ENCODE measurements at regions not wholly inside any gene's neighbourhood (a gene's known extent, or its start where the extent isn't known, plus 50 kb on each side); places are given as distances from the start of the nearest gene placed in this dataset.
A peak's percentile ranks its signal among the peaks of the same experiment; 100 is the strongest.
"Not testable (repeated sequence)": the region's sequence is repeated elsewhere in the genome, so short reads cannot be mapped to it uniquely, and the experiment has no call there.

DNA sequence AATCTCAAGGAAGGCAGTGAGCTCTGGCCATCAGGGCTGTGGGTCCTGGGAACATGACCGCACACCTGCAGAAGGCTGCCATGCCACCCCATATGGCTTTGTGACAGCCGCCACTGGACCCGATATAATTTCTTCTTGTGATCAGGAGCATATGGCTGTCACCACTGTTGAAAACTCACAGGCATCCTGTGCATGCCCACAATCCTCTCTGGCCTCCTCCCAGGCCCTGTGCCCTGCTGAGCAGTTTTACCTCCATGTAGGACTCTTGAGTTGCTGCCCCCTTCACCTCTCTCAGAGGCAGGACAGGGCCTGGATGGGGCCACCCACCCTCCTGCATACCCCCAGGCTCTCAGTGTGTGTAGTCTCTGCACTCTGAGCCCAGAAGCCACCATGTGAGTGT lies 391.9 kb upstream of the AKR1E2 start:
- TF ChIP-seq JUND (IDR thresholded peaks at IDR 0.05; ENCODE audit: low read depth) = no peak
- in situ Hi-C loops (cut with HindIII; ENCODE audit: low pct_unique_long_range_greater_than_20kb, low sequenced_read_pairs) = no loop called here
- no peak for DNase-seq (ENCODE audit: low read depth in 1 of 2, low spot score in 1 of 2)

DNA sequence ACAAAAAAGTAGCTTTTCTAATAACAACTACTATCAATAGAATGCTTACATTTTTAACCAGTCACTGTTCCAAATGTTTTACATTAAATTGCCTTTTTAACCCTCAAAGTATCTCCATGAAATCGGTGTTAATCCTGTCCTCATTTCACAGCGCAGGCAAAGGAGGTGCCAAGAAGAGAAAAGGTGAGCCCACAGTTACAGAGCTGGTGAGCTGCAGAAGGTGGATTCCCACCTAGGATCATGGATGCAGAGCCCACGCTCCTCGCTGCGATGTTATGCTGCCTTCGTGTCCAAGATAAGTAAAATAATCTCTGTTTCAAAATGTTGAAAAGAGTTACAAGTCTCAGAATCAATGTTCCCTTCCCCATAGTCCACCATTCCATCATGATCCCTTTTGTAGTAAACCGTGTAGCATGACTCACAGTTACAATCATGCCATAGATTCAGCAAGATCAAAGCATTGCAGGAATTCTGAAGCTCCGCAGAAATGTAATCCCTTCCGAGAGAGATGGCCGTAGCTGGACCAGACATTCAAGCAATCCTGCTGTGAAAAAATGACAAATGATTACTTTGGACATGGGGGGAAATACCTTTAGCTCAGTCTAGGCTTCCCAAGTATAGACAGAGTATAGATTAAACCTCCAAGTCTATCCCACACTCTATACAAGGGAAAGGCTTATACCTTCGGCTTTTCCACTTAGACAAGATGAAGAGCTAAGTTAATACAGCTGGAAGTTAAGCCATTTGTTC lies 394.7 kb upstream of the AKR1E2 start:
- in situ Hi-C loops (cut with HindIII; ENCODE audit: low pct_unique_long_range_greater_than_20kb, low sequenced_read_pairs) = no loop called here
- no peak for DNase-seq (ENCODE audit: low read depth in 1 of 2, low spot score in 1 of 2)

DNA sequence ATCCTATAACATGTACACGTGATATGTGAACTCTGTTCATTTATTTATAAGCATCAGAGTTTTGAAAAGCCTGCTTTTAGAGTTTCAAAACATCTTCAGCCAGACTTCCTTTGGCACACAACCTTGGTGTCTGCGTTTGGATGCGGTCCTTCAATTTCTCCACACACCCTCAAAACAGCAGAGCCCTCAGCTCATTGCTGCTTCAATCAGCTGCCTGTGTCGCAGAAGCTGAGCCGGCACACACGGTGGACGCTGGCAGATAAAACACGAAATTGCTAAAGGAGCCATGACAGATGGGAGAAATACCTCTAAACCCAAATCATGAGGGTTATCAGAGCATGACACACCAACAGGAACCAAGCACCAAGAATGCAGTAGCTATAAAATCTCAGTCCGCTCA lies 396.4 kb upstream of the AKR1E2 start:
- TF ChIP-seq JUND (IDR thresholded peaks at IDR 0.05; ENCODE audit: low read depth) = no peak
- DNase-seq (ENCODE audit: low read depth in 1 of 2, low spot score in 1 of 2) = no peak
- in situ Hi-C loops (cut with HindIII; ENCODE audit: low pct_unique_long_range_greater_than_20kb, low sequenced_read_pairs) = no loop called here

More for the DNA sequence above, 394.7 kb upstream of the AKR1E2 start:
- no peak for TF ChIP-seq JUND (IDR thresholded peaks at IDR 0.05; ENCODE audit: low read depth)

DNA sequence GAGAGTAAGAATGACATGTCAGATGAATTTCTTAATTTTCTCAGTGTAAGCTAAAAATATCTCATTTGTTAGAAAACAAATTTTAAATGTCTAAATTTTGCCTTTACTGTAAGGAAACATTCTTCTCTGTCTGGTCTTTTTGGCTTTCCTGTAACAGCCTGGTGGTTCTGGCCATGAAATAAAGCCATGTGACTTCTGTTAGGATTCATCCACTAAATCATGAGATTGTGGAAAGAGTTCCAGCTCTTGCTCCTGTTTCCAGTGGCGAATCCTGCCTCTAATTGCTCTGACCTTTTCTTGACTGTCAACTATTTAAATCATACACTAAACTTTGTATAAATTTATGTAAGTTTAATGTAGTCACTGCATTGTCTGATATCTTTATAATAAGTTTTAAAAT lies 398.5 kb upstream of the AKR1E2 start:
- DNase-seq (ENCODE audit: low read depth in 1 of 2, low spot score in 1 of 2) = no peak
- in situ Hi-C loops (cut with HindIII; ENCODE audit: low pct_unique_long_range_greater_than_20kb, low sequenced_read_pairs) = no loop called here
- no peak for TF ChIP-seq JUND (IDR thresholded peaks at IDR 0.05; ENCODE audit: low read depth)

DNA sequence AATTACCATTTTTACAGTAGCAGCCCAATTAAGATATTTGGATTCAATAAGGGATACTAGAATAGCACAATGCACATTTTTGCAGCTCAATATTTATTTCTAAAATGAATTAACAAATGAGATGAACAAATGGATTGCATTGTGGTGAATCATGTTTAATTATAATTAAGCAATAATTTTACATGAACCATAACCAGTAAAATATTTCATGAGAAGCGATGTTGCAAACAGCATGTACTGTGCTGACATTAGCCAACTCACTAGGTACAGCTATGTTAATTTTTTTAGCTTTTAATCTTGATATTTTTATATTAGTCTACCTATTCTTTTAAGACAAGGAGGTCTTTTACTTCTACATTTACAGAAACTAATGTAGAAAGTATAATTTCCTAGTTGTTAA lies 399.1 kb upstream of the AKR1E2 start:
- DNase-seq (ENCODE audit: low read depth in 1 of 2, low spot score in 1 of 2) = no peak
- no peak for TF ChIP-seq JUND (IDR thresholded peaks at IDR 0.05; ENCODE audit: low read depth)
- in situ Hi-C loops (cut with HindIII; ENCODE audit: low pct_unique_long_range_greater_than_20kb, low sequenced_read_pairs) = no loop called here

DNA sequence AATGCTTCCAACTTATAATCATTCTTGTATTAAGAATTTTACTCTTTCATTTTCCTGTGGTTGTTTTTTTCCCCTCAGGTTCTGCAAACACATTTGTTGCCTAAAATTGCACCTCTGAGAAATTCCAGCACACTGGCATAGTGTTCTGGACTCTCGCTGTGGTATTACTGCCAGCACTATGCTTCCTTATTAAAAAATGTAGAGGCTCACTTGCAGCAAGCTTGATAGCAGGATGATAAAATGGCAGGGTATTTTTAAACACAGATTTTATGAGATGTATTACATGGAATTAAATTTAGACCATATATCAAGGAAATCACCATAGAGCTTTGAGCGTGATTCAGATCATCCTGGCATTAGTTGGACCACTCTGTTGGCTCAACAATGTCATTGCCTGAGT lies 416.7 kb upstream of the AKR1E2 start:
- DNase-seq (ENCODE audit: low read depth in 1 of 2, low spot score in 1 of 2) = no peak
- TF ChIP-seq JUND (IDR thresholded peaks at IDR 0.05; ENCODE audit: low read depth) = no peak

DNA sequence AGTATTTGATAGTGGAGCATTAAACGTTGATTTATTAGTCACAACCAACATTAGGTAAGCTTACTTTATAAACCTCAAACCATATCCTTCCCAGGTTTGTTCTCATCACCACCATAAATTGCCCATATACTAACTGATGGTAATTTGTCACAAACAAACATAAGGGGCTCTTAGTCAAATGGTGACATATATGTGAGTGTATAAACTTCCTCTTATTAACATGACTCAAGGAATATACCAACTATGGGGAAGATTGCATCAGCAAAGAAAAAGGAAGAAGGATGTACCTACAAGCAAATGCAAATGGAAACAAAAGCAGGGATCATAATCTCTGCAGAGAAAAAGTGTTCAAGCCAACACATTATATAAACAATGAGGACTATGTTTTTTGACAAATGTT lies 418.2 kb upstream of the AKR1E2 start:
- DNase-seq (ENCODE audit: low read depth in 1 of 2, low spot score in 1 of 2) = peak; percentile 10 to 80
- in situ Hi-C loops (cut with HindIII; ENCODE audit: low pct_unique_long_range_greater_than_20kb, low sequenced_read_pairs) = no loop called here
- no peak for TF ChIP-seq JUND (IDR thresholded peaks at IDR 0.05; ENCODE audit: low read depth)

More for the DNA sequence above, 416.7 kb upstream of the AKR1E2 start:
- in situ Hi-C loops (cut with HindIII; ENCODE audit: low pct_unique_long_range_greater_than_20kb, low sequenced_read_pairs) = no loop called here

DNA sequence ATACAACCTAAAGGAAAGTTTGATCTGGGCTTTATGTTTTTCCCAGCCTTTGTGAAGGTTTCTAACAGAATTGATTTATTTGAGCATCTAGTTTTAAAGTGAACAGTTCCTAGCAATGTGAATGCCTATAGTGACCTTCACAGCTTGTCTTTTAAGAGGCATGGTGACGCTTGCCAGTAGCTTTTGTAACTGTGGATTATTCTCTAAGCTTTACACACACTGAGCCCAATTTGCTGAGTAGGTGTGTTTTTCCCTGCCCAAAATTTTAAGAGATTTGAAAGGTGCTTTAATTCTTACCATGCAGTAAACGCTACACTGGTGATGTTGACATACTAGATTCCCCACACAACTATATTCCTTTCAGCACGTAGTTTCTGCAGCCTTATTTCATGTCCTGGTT lies 420.2 kb upstream of the AKR1E2 start:
- DNase-seq (ENCODE audit: low read depth in 1 of 2, low spot score in 1 of 2) = no peak
- in situ Hi-C loops (cut with HindIII; ENCODE audit: low pct_unique_long_range_greater_than_20kb, low sequenced_read_pairs) = no loop called here
- no peak for TF ChIP-seq JUND (IDR thresholded peaks at IDR 0.05; ENCODE audit: low read depth)

DNA sequence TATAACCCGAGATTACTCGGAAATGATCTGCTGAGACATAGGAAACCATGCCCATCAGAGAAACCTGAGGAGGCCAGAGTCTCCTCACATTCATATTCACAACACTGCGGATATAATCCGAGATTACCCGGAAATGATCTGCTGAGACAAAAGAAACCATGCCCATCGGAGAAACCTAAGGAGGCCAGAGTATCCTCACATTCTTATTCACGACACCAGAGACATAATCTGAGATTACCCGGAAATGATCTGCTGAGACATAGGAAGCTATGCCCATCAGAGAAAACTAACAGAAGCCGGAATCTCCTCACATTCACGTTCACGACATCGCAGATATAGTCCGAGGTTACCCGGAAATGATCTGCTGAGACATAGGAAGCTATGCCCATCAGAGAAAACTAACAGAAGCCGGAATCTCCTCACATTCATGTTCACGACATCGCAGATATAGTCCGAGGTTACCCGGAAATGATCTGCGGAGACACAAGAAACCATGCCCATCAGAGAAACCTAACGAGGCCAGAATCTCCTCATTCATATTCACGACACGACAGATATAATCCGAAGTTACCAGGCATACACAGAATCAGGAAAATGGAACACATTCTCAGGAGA lies 422.3 kb upstream of the AKR1E2 start:
- no peak for DNase-seq (ENCODE audit: low read depth in 1 of 2, low spot score in 1 of 2)
- no peak for TF ChIP-seq JUND (IDR thresholded peaks at IDR 0.05; ENCODE audit: low read depth)
- in situ Hi-C loops (cut with HindIII; ENCODE audit: low pct_unique_long_range_greater_than_20kb, low sequenced_read_pairs) = no loop called here

DNA sequence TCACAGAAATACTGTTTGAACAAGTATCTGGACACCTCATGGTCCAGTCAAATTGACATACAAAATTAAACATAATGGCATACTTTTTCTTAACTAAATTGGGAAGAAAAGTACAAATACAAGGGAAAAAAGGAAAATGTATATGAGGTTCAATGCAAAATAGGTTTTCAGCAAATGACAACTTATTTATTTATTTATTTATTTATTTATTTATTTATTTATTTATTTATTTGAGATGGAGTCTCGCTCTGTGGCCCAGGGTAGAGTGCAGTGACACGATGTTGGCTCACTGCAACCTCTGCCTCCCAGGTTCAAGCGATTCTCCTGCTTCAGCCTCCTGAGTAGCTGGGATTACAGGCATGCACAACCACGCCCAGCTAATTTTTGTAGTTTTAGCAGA lies 424.9 kb upstream of the AKR1E2 start:
- in situ Hi-C loops (cut with HindIII; ENCODE audit: low pct_unique_long_range_greater_than_20kb, low sequenced_read_pairs); DNase-seq (ENCODE audit: low read depth in 1 of 2, low spot score in 1 of 2): not testable (repeated sequence)

DNA sequence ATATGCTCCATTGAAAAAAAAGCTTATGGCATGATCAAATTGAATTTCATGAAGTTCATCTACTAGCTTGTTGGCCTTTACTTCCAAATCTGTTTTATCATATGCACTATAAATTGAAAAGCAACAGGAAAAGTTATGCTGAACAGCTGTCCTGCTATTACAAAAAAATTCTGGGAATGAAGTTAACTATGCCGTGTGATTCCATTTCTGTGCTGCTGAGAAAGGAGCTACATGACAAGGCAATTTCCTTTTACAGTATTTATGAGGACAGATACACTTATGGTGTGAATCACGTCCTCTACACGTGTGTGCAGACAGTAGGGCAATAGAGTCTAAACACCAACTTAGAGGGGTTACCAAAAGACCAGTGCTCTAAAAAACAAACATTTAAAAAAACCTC lies 426.5 kb upstream of the AKR1E2 start:
- in situ Hi-C loops (cut with HindIII; ENCODE audit: low pct_unique_long_range_greater_than_20kb, low sequenced_read_pairs) = no loop called here
- no peak for DNase-seq (ENCODE audit: low read depth in 1 of 2, low spot score in 1 of 2)
- TF ChIP-seq JUND (IDR thresholded peaks at IDR 0.05; ENCODE audit: low read depth) = no peak

DNA sequence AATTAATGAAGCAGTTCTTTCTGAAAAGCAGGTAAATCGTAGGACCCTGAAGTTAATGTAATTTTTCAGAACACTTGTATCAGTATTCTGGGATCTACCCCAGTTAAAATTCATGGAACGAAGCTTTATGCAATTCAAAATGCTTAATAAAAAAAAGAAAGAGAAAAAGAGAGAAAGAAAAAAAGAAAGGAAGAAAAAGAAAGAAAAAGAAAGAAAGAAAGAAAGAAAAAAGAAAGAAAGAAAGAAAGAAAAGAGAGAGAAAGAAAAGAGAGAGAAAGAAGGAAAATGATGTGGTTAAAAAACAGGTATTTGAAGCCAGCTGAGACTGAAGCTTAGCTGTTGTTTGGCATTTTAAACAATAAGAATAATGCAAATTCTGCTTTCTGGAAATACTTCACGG lies 427.4 kb upstream of the AKR1E2 start:
- in situ Hi-C loops (cut with HindIII; ENCODE audit: low pct_unique_long_range_greater_than_20kb, low sequenced_read_pairs) = no loop called here
- TF ChIP-seq JUND (IDR thresholded peaks at IDR 0.05; ENCODE audit: low read depth) = no peak

DNA sequence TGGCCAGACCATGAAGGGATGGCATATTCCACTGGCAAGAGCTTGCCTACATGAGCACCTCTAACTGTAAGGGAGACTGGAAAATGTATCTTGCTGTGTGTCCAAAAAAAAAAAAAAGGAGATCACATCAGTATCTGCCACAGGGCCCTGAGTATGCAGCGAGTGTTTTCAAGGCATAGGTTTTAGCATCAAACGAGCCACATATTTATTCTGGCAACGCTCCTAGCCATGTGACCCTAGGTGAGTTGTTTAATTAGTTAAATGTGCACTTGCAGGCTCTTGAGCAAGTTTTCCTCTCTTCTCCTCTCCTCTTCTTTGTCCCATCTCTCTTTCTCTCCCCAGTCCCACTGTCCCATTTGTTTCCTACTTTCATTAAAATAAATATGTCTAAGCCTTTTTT lies 428.7 kb upstream of the AKR1E2 start:
- TF ChIP-seq JUND (IDR thresholded peaks at IDR 0.05; ENCODE audit: low read depth) = no peak

More for the DNA sequence above, 427.4 kb upstream of the AKR1E2 start:
- DNase-seq (ENCODE audit: low read depth in 1 of 2, low spot score in 1 of 2) = no peak

More for the DNA sequence above, 428.7 kb upstream of the AKR1E2 start:
- DNase-seq (ENCODE audit: low read depth in 1 of 2, low spot score in 1 of 2) = peak in 1 of 2 experiments; percentile 80
- in situ Hi-C loops (cut with HindIII; ENCODE audit: low pct_unique_long_range_greater_than_20kb, low sequenced_read_pairs) = no loop called here

Data from T47D (cell line).